HCT116 (cell line): ENCODE measurements at regions not wholly inside any gene's neighbourhood (a gene's known extent, or its start where the extent isn't known, plus 50 kb on each side); places are given as distances from the start of the nearest gene placed in this dataset.

Experiments used
- ATAC-seq: fragments of 200-7000 bp; cut with Tn5 transposase; 2 replicates; pipeline ENCODE4 v1.9.1; 2020; ENCODE audit warnings: mild to moderate bottlenecking, moderate library complexity
- BruUV-seq: library from RNA; stranded (reverse); fragments of 400-500 nt; replicated peaks from 2 replicates; lab custom pipeline; 2021; lab: Mats Ljungman, UMichigan
- CTCF ChIA-PET: fragments of 300-600 bp; sonication (Branson Sonifier 250); formaldehyde crosslinking; loops from one replicate; lab custom pipeline; 2021; ENCODE audit warnings: antibody characterized with exemption; lab: Charles Lee
- POLR2A ChIA-PET: fragments of 300-600, 350-600 bp; sonication (Branson Sonifier 250); formaldehyde crosslinking; loops from one replicate; lab custom pipeline; 2021; ENCODE audit warnings: antibody characterized with exemption; lab: Charles Lee
- RAD21 ChIA-PET, 2 experiments: fragments of 300-600 bp; sonication (Branson Sonifier 250); formaldehyde crosslinking; loops; one replicate each; lab custom pipeline; 2023; ENCODE audit warnings: low total read pairs in 2 of 2; ENCODE audit not compliant: uncharacterized antibody in 2 of 2, unreplicated experiment in 2 of 2, low non-redundant PET in 1 of 2; lab: Charles Lee
- DNase-seq: peaks from one replicate; pipeline ENCODE4 v3.0.0-alpha.2; 2010; ENCODE audit warnings: low read depth, low spot score
- H2AFZ ChIP-seq: fragments of 200-600 bp; shearing (Covaris generic), sonication (generic); 2 replicates; pipeline ENCODE4 v1.6.1; 2017; ENCODE audit warnings: low read depth, mixed run types, mixed read lengths, antibody characterized with exemption, low read length; ENCODE audit not compliant: poor library complexity, severe bottlenecking
- H3K27ac ChIP-seq: 2 replicates; pipeline ENCODE4 v1.5.1; 2012; ENCODE audit warnings: low read depth, low read length
- H3K27me3 ChIP-seq: fragments of 200-600 bp; sonication (generic); 2 replicates; pipeline ENCODE4 v1.6.1; 2016; ENCODE audit warnings: mixed run types, low read length, mixed read lengths; ENCODE audit not compliant: insufficient read depth
- H3K36me3 ChIP-seq, 2 experiments: fragments of 200-500 bp in 1 of 2; fragments of 200-600 bp in 1 of 2; sonication (Bioruptor generic) in 1 of 2; sonication (generic) in 1 of 2; 2 replicates each; pipeline versions ENCODE4 v1.5.1 to v1.6.1; 2014 to 2016; ENCODE audit warnings: low read length in 2 of 2, inconsistent platforms in 1 of 2, mixed read lengths in 1 of 2, mixed run types in 1 of 2; ENCODE audit not compliant: insufficient read depth in 2 of 2, control insufficient read depth in 1 of 2
- H3K4me1 ChIP-seq, 2 experiments: fragments of 200-600 bp in 1 of 2; sonication (generic) in 1 of 2; 2 replicates each; pipeline versions ENCODE4 v1.5.1 to v1.6.1; 2012 to 2017; ENCODE audit warnings: low read length in 2 of 2, inconsistent platforms in 1 of 2, mild to moderate bottlenecking in 1 of 2, mixed read lengths in 1 of 2, mixed run types in 1 of 2, moderate library complexity in 1 of 2; ENCODE audit not compliant: insufficient read depth in 2 of 2, control insufficient read depth in 1 of 2
- H3K4me2 ChIP-seq: fragments of 200-600 bp; sonication (generic); 2 replicates; pipeline ENCODE4 v1.6.1; 2017; ENCODE audit warnings: mixed run types, low read length, mixed read lengths
- H3K4me3 ChIP-seq, 2 experiments: fragments of 200-600 bp in 1 of 2; sonication (generic) in 1 of 2; replicated peaks in 1 of 2; 2 replicates each; pipeline ENCODE4 v1.5.1; 2011 to 2016; ENCODE audit warnings: low read length in 2 of 2, control low read depth in 1 of 2, low read depth in 1 of 2, mild to moderate bottlenecking in 1 of 2, mixed read lengths in 1 of 2, mixed run types in 1 of 2
- H3K79me2 ChIP-seq: fragments of 200-600 bp; sonication (generic); 2 replicates; pipeline ENCODE4 v1.6.1; 2017; ENCODE audit warnings: mild to moderate bottlenecking, mixed run types, low read length, moderate library complexity, mixed read lengths; ENCODE audit not compliant: insufficient read depth
- H3K9ac ChIP-seq: fragments of 200-600 bp; sonication (generic); 2 replicates; pipeline ENCODE4 v1.6.1; 2016; ENCODE audit warnings: low read length, mixed read lengths
- H3K9me2 ChIP-seq: fragments of 200-600 bp; sonication (generic), shearing (Covaris generic); 2 replicates; pipeline ENCODE4 v1.6.1; 2017; ENCODE audit warnings: mixed run types, mild to moderate bottlenecking, moderate library complexity; ENCODE audit not compliant: insufficient read depth
- H3K9me3 ChIP-seq, 2 experiments: fragments of 200-500 bp in 1 of 2; fragments of 200-600 bp in 1 of 2; sonication (Bioruptor generic) in 1 of 2; sonication (generic) in 1 of 2; 2 replicates each; pipeline ENCODE4 v1.6.1; 2014 to 2017; ENCODE audit warnings: low read length in 2 of 2, mixed read lengths in 2 of 2, inconsistent platforms in 1 of 2, low read depth in 1 of 2, mild to moderate bottlenecking in 1 of 2, mixed run types in 1 of 2, moderate library complexity in 1 of 2; ENCODE audit not compliant: control insufficient read depth in 1 of 2, insufficient read depth in 1 of 2
- H4K20me1 ChIP-seq: fragments of 200-600 bp; sonication (generic), shearing (Covaris generic); 2 replicates; pipeline ENCODE4 v1.6.1; 2017; ENCODE audit warnings: mixed run types, mild to moderate bottlenecking, moderate library complexity; ENCODE audit not compliant: insufficient read depth
- ATF3 ChIP-seq: IDR thresholded peaks from 2 replicates; pipeline ENCODE4 v1.6.1; 2012
- CTCF ChIP-seq, 3 experiments: fragments of 200-600 bp in 1 of 3; sonication (generic) in 1 of 3; IDR thresholded peaks in 2 of 3; conservative IDR thresholded peaks in 1 of 3; 2 replicates each; pipeline ENCODE4 v1.5.1; 2012 to 2017; ENCODE audit warnings: low read depth in 2 of 3, low read length in 2 of 3, antibody characterized with exemption in 1 of 3, borderline replicate concordance in 1 of 3, control low read depth in 1 of 3, mild to moderate bottlenecking in 1 of 3, mixed read lengths in 1 of 3, mixed run types in 1 of 3, moderate library complexity in 1 of 3; ENCODE audit not compliant: insufficient read depth in 1 of 3
- EZH2phosphoT487 ChIP-seq: fragments of 200-600 bp; IDR thresholded peaks from 2 replicates; pipeline ENCODE4 v1.6.1; 2018; ENCODE audit warnings: antibody characterized with exemption, borderline replicate concordance
- MAX ChIP-seq: IDR thresholded peaks from 2 replicates; pipeline ENCODE4 v1.6.1; 2012
- POLR2A ChIP-seq: IDR thresholded peaks from 2 replicates; pipeline ENCODE4 v1.7.0; 2011; ENCODE audit warnings: borderline replicate concordance; ENCODE audit not compliant: insufficient read depth, insufficient read length; ENCODE audit errors: extremely low read depth
- SP1 ChIP-seq: IDR thresholded peaks from 2 replicates; pipeline ENCODE4 v1.6.1; 2012; ENCODE audit warnings: low read depth
- YY1 ChIP-seq: IDR thresholded peaks from 2 replicates; pipeline ENCODE4 v1.6.1; 2011; ENCODE audit warnings: low read length, low read depth, moderate library complexity, mild to moderate bottlenecking; ENCODE audit not compliant: insufficient replicate concordance; ENCODE audit errors: extremely low read depth
- ZFX ChIP-seq: fragments of 450-650 bp; IDR thresholded peaks from 2 replicates; pipeline ENCODE4 v1.6.1; 2017
- ZNF274 ChIP-seq: fragments of 200-500 bp; sonication (Bioruptor generic); IDR thresholded peaks from 2 replicates; pipeline ENCODE4 v1.6.1; 2014; ENCODE audit warnings: mild to moderate bottlenecking, low read depth, low read length, inconsistent platforms
- intact Hi-C: fragments of 100-400 bp; cut with micrococcal nuclease; formaldehyde crosslinking; loops from 2 replicates; pipeline ENCODE4 v1.10.0; 2022

GRCh38 chr5:39892708-39893107 is 467.9 kb upstream of the DAB2 start:
- no TSS peak for BruUV-seq
- no peaks in the 10 kb centered on the region for H3K9me3 ChIP-seq
- H3K9me2 ChIP-seq = no peaks in the 10 kb centered on the region
- H3K27me3 ChIP-seq = no peaks in the 10 kb centered on the region
- H3K36me3 ChIP-seq = no peaks in the 10 kb centered on the region
- RAD21 ChIA-PET = no interaction called here
- POLR2A ChIA-PET = no interaction called here
- intact Hi-C loops = no loop called here
- H3K27ac ChIP-seq = no peak overlapping the region
- ATAC-seq (no peak), DNase-seq (no peak)
- CTCF ChIA-PET = no interaction called here
- no peak overlapping the region for H3K4me3 ChIP-seq
- TF ChIP-seq EZH2phosphoT487 (no peak), YY1 (no peak), POLR2A (no peak), ZNF274 (no peak), CTCF (IDR thresholded peaks at IDR 0.05 in 2 of 3, conservative IDR thresholded peaks at IDR 0.05 in 1 of 3; ENCODE audit: borderline replicate concordance in 1 of 3, insufficient read depth in 1 of 3, low read depth in 2 of 3, low read length in 2 of 3) (no peak), ATF3 (no peak), MAX (no peak), ZFX (no peak), SP1 (no peak)
- H4K20me1 ChIP-seq = no peaks in the 10 kb centered on the region
- no peak overlapping the region for H3K9ac ChIP-seq
- no peak overlapping the region for H2AFZ ChIP-seq
- H3K79me2 ChIP-seq = no peaks in the 10 kb centered on the region
- no peak overlapping the region for H3K4me2 ChIP-seq
- no peaks in the 10 kb centered on the region for H3K4me1 ChIP-seq
